ENCODE measurements at regions not wholly inside any gene's neighbourhood (a gene's known extent, or its start where the extent isn't known, plus 50 kb on each side); places are given as distances from the start of the nearest gene placed in this dataset.

DNA sequence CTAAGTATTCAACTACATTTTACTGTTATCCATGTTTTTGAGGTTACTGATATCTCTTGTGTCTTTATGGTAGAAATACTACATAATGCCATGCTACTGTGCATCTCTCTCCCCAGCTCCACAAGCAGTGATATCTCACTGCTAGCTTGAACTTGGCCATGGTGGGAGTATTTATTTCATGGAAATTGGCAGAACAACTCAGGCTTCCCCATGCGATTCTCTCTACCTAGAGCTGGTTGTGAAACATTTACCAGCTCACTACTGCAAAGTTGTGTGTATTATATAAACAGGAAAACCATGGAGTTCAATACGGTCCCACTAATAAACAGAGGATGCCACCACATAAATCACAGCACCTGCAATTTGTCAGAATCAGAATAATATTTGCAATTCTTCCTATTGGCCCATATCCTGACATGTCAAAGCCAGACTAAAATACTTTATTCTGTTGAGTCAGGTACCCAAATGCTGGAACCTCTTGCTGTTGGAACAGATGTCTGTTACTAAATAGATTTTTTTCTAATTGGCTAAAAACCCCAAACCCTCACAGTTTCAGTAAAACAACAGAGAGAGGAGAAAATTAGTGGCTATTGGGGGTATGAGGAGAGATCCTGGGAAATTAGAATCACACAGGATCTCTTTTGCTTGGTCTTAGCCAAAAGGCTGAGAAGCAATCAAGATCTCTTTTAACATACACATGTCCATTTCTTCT lies 91.4 kb upstream of the SLC10A2 start (continued):
- TF ChIP-seq, protein P1, sequence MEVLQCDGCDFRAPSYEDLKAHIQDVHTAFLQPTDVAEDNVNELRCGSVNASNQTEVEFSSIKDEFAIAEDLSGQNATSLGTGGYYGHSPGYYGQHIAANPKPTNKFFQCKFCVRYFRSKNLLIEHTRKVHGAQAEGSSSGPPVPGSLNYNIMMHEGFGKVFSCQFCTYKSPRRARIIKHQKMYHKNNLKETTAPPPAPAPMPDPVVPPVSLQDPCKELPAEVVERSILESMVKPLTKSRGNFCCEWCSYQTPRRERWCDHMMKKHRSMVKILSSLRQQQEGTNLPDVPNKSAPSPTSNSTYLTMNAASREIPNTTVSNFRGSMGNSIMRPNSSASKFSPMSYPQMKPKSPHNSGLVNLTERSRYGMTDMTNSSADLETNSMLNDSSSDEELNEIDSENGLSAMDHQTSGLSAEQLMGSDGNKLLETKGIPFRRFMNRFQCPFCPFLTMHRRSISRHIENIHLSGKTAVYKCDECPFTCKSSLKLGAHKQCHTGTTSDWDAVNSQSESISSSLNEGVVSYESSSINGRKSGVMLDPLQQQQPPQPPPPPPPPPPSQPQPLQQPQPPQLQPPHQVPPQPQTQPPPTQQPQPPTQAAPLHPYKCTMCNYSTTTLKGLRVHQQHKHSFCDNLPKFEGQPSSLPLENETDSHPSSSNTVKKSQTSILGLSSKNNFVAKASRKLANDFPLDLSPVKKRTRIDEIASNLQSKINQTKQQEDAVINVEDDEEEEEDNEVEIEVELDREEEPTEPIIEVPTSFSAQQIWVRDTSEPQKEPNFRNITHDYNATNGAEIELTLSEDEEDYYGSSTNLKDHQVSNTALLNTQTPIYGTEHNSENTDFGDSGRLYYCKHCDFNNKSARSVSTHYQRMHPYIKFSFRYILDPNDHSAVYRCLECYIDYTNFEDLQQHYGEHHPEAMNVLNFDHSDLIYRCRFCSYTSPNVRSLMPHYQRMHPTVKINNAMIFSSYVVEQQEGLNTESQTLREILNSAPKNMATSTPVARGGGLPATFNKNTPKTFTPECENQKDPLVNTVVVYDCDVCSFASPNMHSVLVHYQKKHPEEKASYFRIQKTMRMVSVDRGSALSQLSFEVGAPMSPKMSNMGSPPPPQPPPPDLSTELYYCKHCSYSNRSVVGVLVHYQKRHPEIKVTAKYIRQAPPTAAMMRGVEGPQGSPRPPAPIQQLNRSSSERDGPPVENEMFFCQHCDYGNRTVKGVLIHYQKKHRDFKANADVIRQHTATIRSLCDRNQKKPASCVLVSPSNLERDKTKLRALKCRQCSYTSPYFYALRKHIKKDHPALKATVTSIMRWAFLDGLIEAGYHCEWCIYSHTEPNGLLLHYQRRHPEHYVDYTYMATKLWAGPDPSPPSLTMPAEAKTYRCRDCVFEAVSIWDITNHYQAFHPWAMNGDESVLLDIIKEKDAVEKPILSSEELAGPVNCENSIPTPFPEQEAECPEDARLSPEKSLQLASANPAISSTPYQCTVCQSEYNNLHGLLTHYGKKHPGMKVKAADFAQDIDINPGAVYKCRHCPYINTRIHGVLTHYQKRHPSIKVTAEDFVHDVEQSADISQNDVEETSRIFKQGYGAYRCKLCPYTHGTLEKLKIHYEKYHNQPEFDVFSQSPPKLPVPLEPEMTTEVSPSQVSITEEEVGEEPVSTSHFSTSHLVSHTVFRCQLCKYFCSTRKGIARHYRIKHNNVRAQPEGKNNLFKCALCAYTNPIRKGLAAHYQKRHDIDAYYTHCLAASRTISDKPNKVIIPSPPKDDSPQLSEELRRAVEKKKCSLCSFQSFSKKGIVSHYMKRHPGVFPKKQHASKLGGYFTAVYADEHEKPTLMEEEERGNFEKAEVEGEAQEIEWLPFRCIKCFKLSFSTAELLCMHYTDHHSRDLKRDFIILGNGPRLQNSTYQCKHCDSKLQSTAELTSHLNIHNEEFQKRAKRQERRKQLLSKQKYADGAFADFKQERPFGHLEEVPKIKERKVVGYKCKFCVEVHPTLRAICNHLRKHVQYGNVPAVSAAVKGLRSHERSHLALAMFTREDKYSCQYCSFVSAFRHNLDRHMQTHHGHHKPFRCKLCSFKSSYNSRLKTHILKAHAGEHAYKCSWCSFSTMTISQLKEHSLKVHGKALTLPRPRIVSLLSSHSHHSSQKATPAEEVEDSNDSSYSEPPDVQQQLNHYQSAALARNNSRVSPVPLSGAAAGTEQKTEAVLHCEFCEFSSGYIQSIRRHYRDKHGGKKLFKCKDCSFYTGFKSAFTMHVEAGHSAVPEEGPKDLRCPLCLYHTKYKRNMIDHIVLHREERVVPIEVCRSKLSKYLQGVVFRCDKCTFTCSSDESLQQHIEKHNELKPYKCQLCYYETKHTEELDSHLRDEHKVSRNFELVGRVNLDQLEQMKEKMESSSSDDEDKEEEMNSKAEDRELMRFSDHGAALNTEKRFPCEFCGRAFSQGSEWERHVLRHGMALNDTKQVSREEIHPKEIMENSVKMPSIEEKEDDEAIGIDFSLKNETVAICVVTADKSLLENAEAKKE (CRISPR knock-in tag; IDR thresholded peaks at IDR 0.05), result no peak
- no peak for TF ChIP-seq EZH2phosphoT487 (IDR thresholded peaks at IDR 0.05; ENCODE audit: unreplicated experiment)
- TF ChIP-seq EZH2 (IDR thresholded peaks at IDR 0.05; ENCODE audit: low read depth, unreplicated experiment), result no peak
- no peak for TF ChIP-seq NANOG (IDR thresholded peaks at IDR 0.05; ENCODE audit: borderline replicate concordance)
- TF ChIP-seq, protein P2, sequence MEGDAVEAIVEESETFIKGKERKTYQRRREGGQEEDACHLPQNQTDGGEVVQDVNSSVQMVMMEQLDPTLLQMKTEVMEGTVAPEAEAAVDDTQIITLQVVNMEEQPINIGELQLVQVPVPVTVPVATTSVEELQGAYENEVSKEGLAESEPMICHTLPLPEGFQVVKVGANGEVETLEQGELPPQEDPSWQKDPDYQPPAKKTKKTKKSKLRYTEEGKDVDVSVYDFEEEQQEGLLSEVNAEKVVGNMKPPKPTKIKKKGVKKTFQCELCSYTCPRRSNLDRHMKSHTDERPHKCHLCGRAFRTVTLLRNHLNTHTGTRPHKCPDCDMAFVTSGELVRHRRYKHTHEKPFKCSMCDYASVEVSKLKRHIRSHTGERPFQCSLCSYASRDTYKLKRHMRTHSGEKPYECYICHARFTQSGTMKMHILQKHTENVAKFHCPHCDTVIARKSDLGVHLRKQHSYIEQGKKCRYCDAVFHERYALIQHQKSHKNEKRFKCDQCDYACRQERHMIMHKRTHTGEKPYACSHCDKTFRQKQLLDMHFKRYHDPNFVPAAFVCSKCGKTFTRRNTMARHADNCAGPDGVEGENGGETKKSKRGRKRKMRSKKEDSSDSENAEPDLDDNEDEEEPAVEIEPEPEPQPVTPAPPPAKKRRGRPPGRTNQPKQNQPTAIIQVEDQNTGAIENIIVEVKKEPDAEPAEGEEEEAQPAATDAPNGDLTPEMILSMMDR (conservative IDR thresholded peaks at IDR 0.05; ENCODE audit: low read depth in 2 of 2), result no peak
- no peak for TF ChIP-seq JUNB (IDR thresholded peaks at IDR 0.05; ENCODE audit: unreplicated experiment)

DNA sequence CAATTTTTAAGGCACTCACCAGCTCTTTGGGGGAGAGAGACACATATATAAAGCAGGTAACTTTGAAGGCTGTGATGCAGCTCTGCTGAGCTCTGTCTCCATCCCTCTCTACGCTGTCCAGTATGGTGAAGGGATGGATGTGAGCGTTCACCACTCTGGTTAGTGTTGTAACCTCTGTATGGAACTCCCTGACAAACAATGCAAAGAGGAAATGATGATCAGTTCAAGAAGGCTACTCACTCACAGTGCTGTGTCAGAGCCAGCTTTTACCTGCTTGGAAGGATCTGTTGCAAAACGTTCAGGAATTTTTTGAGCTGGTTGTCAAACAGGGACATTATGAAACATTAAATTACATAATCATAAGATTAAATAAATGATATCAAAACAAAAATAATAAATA lies 90.8 kb upstream of the SLC10A2 start:
- peaks cover 11% of the 10 kb centered on the region for H3K9me2 ChIP-seq (ENCODE audit: insufficient read depth)
- no peaks in the 10 kb centered on the region for H3K79me2 ChIP-seq (replicated peaks; ENCODE audit: insufficient read depth)
- no peaks in the 10 kb centered on the region for H4K20me1 ChIP-seq (replicated peaks; ENCODE audit: insufficient read depth)
- H3K4me2 ChIP-seq, result no peak overlapping the region
- 0 out of 3 replicates have a peak, but pooled peaks cover 3% of the 10 kb centered on the region for H3K9me3 Mint-ChIP-seq
- peaks cover 10% of the 10 kb centered on the region for H3K4me1 ChIP-seq (ENCODE audit: insufficient read depth)
- DNase-seq (ENCODE audit: low spot score), result no peak
- H3K27ac Mint-ChIP-seq, result no peak overlapping the region
- ATAC-seq, result no peak
- no peaks in the 10 kb centered on the region for H3K36me3 Mint-ChIP-seq (ENCODE audit: low read depth)
- H3K4me1 Mint-ChIP-seq, result peaks cover 6% of the 10 kb centered on the region; the same call in 2 of the 3 replicates
- no peaks in the 10 kb centered on the region for H3F3A ChIP-seq (replicated peaks; ENCODE audit: low read depth)
- H3K27ac ChIP-seq (ENCODE audit: low read depth), result no peak overlapping the region
- no peaks in the 10 kb centered on the region for H3K27me3 ChIP-seq (ENCODE audit: insufficient read depth)
- H3K27me3 Mint-ChIP-seq (ENCODE audit: insufficient read depth, low read depth, poor library complexity), result no peaks in the 10 kb centered on the region
- H3K36me3 ChIP-seq (ENCODE audit: insufficient read depth), result no peaks in the 10 kb centered on the region
- no peak overlapping the region for H3K4me3 Mint-ChIP-seq
- no peak overlapping the region for H3K4me3 ChIP-seq
- H2AFZ ChIP-seq, result no peak overlapping the region
- TF ChIP-seq EZH2phosphoT487 (IDR thresholded peaks at IDR 0.05; ENCODE audit: unreplicated experiment), result no peak
- TF ChIP-seq, protein P3, sequence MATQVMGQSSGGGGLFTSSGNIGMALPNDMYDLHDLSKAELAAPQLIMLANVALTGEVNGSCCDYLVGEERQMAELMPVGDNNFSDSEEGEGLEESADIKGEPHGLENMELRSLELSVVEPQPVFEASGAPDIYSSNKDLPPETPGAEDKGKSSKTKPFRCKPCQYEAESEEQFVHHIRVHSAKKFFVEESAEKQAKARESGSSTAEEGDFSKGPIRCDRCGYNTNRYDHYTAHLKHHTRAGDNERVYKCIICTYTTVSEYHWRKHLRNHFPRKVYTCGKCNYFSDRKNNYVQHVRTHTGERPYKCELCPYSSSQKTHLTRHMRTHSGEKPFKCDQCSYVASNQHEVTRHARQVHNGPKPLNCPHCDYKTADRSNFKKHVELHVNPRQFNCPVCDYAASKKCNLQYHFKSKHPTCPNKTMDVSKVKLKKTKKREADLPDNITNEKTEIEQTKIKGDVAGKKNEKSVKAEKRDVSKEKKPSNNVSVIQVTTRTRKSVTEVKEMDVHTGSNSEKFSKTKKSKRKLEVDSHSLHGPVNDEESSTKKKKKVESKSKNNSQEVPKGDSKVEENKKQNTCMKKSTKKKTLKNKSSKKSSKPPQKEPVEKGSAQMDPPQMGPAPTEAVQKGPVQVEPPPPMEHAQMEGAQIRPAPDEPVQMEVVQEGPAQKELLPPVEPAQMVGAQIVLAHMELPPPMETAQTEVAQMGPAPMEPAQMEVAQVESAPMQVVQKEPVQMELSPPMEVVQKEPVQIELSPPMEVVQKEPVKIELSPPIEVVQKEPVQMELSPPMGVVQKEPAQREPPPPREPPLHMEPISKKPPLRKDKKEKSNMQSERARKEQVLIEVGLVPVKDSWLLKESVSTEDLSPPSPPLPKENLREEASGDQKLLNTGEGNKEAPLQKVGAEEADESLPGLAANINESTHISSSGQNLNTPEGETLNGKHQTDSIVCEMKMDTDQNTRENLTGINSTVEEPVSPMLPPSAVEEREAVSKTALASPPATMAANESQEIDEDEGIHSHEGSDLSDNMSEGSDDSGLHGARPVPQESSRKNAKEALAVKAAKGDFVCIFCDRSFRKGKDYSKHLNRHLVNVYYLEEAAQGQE (IDR thresholded peaks at IDR 0.05; ENCODE audit: unreplicated experiment), result no peak
- TF ChIP-seq, protein P2 (conservative IDR thresholded peaks at IDR 0.05; ENCODE audit: low read depth in 2 of 2), result no peak
- no peak for TF ChIP-seq NANOG (IDR thresholded peaks at IDR 0.05; ENCODE audit: borderline replicate concordance)

Data from GM23338 (cell line).